Loucy (cell line): ENCODE measurements at regions not wholly inside any gene's neighbourhood (a gene's known extent, or its start where the extent isn't known, plus 50 kb on each side); places are given as distances from the start of the nearest gene placed in this dataset.

ENCODE experiments used
- H2AFZ ChIP-seq: fragments of 200-600 bp; sonication (generic); 2 replicates; pipeline ENCODE4 v1.6.0; 2016; ENCODE audit warnings: antibody characterized with exemption, mild to moderate bottlenecking, low read length, moderate library complexity
- H3F3A ChIP-seq: fragments of 200-600 bp; 2 replicates; pipeline ENCODE4 v1.6.0; 2016; ENCODE audit warnings: antibody characterized with exemption, low read depth, mild to moderate bottlenecking
- H3K27me3 ChIP-seq: fragments of 200-600 bp; sonication (generic); 2 replicates; pipeline ENCODE4 v1.6.1; 2014; ENCODE audit warnings: low read length, mild to moderate bottlenecking; ENCODE audit not compliant: insufficient read depth, poor library complexity, severe bottlenecking
- H3K36me3 ChIP-seq: fragments of 200-600 bp; sonication (generic); 2 replicates; pipeline ENCODE4 v1.6.1; 2016; ENCODE audit warnings: low read length; ENCODE audit not compliant: insufficient read depth
- H3K4me1 ChIP-seq: fragments of 200-600 bp; sonication (generic); 2 replicates; pipeline ENCODE4 v1.5.1; 2014; ENCODE audit warnings: low read length, mild to moderate bottlenecking; ENCODE audit not compliant: insufficient read depth, poor library complexity, severe bottlenecking
- H3K4me2 ChIP-seq: fragments of 200-600 bp; sonication (generic); 2 replicates; pipeline ENCODE4 v1.6.0; 2014; ENCODE audit warnings: antibody characterized with exemption, low read length, low read depth, mild to moderate bottlenecking; ENCODE audit not compliant: poor library complexity, severe bottlenecking
- H3K4me3 ChIP-seq: fragments of 200-600 bp; sonication (generic); 2 replicates; pipeline ENCODE4 v1.5.1; 2014; ENCODE audit warnings: low read length, mild to moderate bottlenecking, mixed read lengths; ENCODE audit not compliant: poor library complexity, severe bottlenecking
- H3K79me2 ChIP-seq: fragments of 200-600 bp; sonication (generic); 2 replicates; pipeline ENCODE4 v1.6.1; 2014; ENCODE audit warnings: low read length; ENCODE audit not compliant: insufficient read depth
- H3K9ac ChIP-seq: fragments of 200-600 bp; sonication (generic); 2 replicates; pipeline ENCODE4 v1.6.0; 2014; ENCODE audit warnings: mild to moderate bottlenecking, low read depth, low read length, moderate library complexity; ENCODE audit not compliant: poor library complexity, severe bottlenecking
- H3K9me2 ChIP-seq: fragments of 200-600 bp; sonication (generic); replicated peaks from 2 replicates; pipeline ENCODE4 v1.6.1; 2016; ENCODE audit warnings: low read depth, low read length, mixed read lengths
- H3K9me3 ChIP-seq: fragments of 200-600 bp; sonication (generic); 2 replicates; pipeline ENCODE4 v1.6.1; 2014; ENCODE audit warnings: mild to moderate bottlenecking, antibody characterized with exemption, low read length, low read depth; ENCODE audit not compliant: insufficient read depth
- H4K20me1 ChIP-seq: fragments of 200-600 bp; sonication (generic); 2 replicates; pipeline ENCODE4 v1.6.0; 2014; ENCODE audit warnings: antibody characterized with exemption, low read length, mild to moderate bottlenecking; ENCODE audit not compliant: insufficient read depth, poor library complexity, severe bottlenecking
- EZH2phosphoT487 ChIP-seq: fragments of 200-600 bp; IDR thresholded peaks from 2 replicates; pipeline ENCODE4 v1.6.1; 2018; ENCODE audit warnings: antibody characterized with exemption, mild to moderate bottlenecking, moderate library complexity, borderline replicate concordance
- TF ChIP-seq, protein P1 (sequence below): fragments of 200-600 bp; sonication (generic); conservative IDR thresholded peaks from 2 replicates; pipeline ENCODE4 v1.5.1; 2014; ENCODE audit warnings: mild to moderate bottlenecking, antibody characterized with exemption, low read length

DNA sequence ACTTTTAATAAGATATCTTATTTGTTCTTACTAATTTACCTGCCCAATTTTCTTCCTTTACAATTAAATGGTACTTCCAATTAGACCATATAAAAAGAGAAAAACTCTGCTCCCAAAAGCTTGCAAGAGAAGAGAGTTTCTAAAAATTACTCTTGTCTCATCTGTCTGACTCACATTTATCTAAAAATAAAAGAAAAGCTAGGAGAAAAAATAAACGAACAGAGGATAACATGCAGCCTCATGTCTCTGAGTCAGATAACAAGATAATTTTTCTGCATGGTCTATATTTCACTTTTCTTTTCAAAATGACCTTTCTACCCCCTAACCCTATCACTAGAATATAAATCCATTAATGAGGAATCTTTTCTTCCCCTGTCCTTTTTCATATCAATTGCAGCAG is 127.2 kb upstream of the TCF21 start:
- Histone ChIP-seq H2AFZ (no peak overlapping the region), H3K9me3 (no peaks in the 10 kb centered on the region)

GRCh38 chr6:133764008-133764753 is 124.7 kb upstream of the TCF21 start:
- H3K4me3 ChIP-seq = no peak overlapping the region
- H2AFZ ChIP-seq = no peak overlapping the region
- TF ChIP-seq, protein P1, sequence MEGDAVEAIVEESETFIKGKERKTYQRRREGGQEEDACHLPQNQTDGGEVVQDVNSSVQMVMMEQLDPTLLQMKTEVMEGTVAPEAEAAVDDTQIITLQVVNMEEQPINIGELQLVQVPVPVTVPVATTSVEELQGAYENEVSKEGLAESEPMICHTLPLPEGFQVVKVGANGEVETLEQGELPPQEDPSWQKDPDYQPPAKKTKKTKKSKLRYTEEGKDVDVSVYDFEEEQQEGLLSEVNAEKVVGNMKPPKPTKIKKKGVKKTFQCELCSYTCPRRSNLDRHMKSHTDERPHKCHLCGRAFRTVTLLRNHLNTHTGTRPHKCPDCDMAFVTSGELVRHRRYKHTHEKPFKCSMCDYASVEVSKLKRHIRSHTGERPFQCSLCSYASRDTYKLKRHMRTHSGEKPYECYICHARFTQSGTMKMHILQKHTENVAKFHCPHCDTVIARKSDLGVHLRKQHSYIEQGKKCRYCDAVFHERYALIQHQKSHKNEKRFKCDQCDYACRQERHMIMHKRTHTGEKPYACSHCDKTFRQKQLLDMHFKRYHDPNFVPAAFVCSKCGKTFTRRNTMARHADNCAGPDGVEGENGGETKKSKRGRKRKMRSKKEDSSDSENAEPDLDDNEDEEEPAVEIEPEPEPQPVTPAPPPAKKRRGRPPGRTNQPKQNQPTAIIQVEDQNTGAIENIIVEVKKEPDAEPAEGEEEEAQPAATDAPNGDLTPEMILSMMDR = no peak
- TF ChIP-seq EZH2phosphoT487 = no peak
- H3K9me3 ChIP-seq = no peaks in the 10 kb centered on the region
- no peak overlapping the region for H3K4me2 ChIP-seq
- no peaks in the 10 kb centered on the region for H3K4me1 ChIP-seq
- H4K20me1 ChIP-seq = no peaks in the 10 kb centered on the region
- H3K9me2 ChIP-seq = no peaks in the 10 kb centered on the region
- no peaks in the 10 kb centered on the region for H3K27me3 ChIP-seq
- H3K9ac ChIP-seq = no peak overlapping the region
- H3F3A ChIP-seq = no peaks in the 10 kb centered on the region
- no peaks in the 10 kb centered on the region for H3K36me3 ChIP-seq
- H3K79me2 ChIP-seq = no peaks in the 10 kb centered on the region

More for the DNA sequence above, 127.2 kb upstream of the TCF21 start:
- no peaks in the 10 kb centered on the region for H3F3A ChIP-seq
- no peak overlapping the region for H3K9ac ChIP-seq
- no peaks in the 10 kb centered on the region for H3K9me2 ChIP-seq
- no peaks in the 10 kb centered on the region for H3K27me3 ChIP-seq
- TF ChIP-seq, protein P1 = no peak
- TF ChIP-seq EZH2phosphoT487 = no peak
- no peaks in the 10 kb centered on the region for H3K4me1 ChIP-seq
- H3K4me2 ChIP-seq = no peak overlapping the region
- no peak overlapping the region for H3K4me3 ChIP-seq
- H3K36me3 ChIP-seq = no peaks in the 10 kb centered on the region
- no peaks in the 10 kb centered on the region for H4K20me1 ChIP-seq
- no peaks in the 10 kb centered on the region for H3K79me2 ChIP-seq

GRCh38 chr6:133764754-133765208 is 124.1 kb upstream of the TCF21 start:
- no peak overlapping the region for H3K4me2 ChIP-seq
- no peaks in the 10 kb centered on the region for H3K9me3 ChIP-seq
- H4K20me1 ChIP-seq = no peaks in the 10 kb centered on the region
- no peaks in the 10 kb centered on the region for H3F3A ChIP-seq
- no peaks in the 10 kb centered on the region for H3K9me2 ChIP-seq
- H3K36me3 ChIP-seq = no peaks in the 10 kb centered on the region
- TF ChIP-seq EZH2phosphoT487 = no peak
- TF ChIP-seq, protein P1 = no peak
- no peaks in the 10 kb centered on the region for H3K79me2 ChIP-seq
- H3K4me3 ChIP-seq = no peak overlapping the region
- H3K27me3 ChIP-seq = no peaks in the 10 kb centered on the region
- H2AFZ ChIP-seq = no peak overlapping the region
- no peak overlapping the region for H3K9ac ChIP-seq
- no peaks in the 10 kb centered on the region for H3K4me1 ChIP-seq
